ENCODE measurements at regions not wholly inside any gene's neighbourhood (a gene's known extent, or its start where the extent isn't known, plus 50 kb on each side); places are given as distances from the start of the nearest gene placed in this dataset.

DNA sequence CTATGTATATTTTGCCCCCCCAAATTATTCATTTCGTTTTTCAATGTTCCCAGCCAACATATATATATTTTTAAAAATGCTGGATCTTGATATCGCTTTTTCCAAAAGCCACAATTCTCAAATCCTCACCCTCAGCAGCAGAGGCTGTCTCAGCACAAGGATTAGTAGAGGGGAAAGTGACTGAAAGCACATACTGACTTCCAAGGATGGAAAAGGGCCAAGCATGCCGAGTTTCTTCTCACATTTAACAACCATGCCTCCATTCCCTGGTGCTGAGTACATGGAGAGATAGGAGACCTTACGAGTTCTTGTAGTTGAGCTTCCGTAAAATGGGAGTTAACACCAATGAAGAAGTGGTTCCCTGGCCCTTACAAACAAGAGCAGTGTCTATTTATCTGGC, 403.4 kb upstream of the DCN start:
- TF ChIP-seq, protein P1, sequence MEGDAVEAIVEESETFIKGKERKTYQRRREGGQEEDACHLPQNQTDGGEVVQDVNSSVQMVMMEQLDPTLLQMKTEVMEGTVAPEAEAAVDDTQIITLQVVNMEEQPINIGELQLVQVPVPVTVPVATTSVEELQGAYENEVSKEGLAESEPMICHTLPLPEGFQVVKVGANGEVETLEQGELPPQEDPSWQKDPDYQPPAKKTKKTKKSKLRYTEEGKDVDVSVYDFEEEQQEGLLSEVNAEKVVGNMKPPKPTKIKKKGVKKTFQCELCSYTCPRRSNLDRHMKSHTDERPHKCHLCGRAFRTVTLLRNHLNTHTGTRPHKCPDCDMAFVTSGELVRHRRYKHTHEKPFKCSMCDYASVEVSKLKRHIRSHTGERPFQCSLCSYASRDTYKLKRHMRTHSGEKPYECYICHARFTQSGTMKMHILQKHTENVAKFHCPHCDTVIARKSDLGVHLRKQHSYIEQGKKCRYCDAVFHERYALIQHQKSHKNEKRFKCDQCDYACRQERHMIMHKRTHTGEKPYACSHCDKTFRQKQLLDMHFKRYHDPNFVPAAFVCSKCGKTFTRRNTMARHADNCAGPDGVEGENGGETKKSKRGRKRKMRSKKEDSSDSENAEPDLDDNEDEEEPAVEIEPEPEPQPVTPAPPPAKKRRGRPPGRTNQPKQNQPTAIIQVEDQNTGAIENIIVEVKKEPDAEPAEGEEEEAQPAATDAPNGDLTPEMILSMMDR (IDR thresholded peaks at IDR 0.05), result no peak
- TF ChIP-seq EZH2 (IDR thresholded peaks at IDR 0.05; ENCODE audit: borderline replicate concordance, insufficient read depth, low read depth, low read length, poor library complexity, severe bottlenecking), result no peak
